HEK293 (cell line): ENCODE measurements at regions not wholly inside any gene's neighbourhood (a gene's known extent, or its start where the extent isn't known, plus 50 kb on each side); places are given as distances from the start of the nearest gene placed in this dataset.

ENCODE experiments used
- ATF2 ChIP-seq: fragments of 450-650 bp; formaldehyde crosslinking; IDR thresholded peaks from 2 replicates; pipeline ENCODE4 v1.5.1; 2016; ENCODE audit warnings: missing biosample characterization, missing genetic modification characterization, low read depth
- BCL6B ChIP-seq: fragments of 450-650 bp; formaldehyde crosslinking; IDR thresholded peaks from 2 replicates; pipeline ENCODE4 v1.5.1; 2017; ENCODE audit warnings: missing biosample characterization, missing genetic modification characterization
- CTCF ChIP-seq: fragments of 450-650 bp; formaldehyde crosslinking; IDR thresholded peaks from 2 replicates; pipeline ENCODE4 v1.5.1; 2016; ENCODE audit warnings: missing biosample characterization, missing genetic modification characterization
- KLF1 ChIP-seq: fragments of 450-650 bp; formaldehyde crosslinking; IDR thresholded peaks from 2 replicates; pipeline ENCODE4 v1.5.1; 2016; ENCODE audit warnings: missing biosample characterization, missing genetic modification characterization
- KLF16 ChIP-seq: fragments of 450-650 bp; formaldehyde crosslinking; IDR thresholded peaks from 2 replicates; pipeline ENCODE4 v1.5.1; 2017; ENCODE audit warnings: missing biosample characterization, missing genetic modification characterization
- KLF9 ChIP-seq: fragments of 450-650 bp; formaldehyde crosslinking; IDR thresholded peaks from 2 replicates; pipeline ENCODE4 v1.5.1; 2016; ENCODE audit warnings: missing biosample characterization, missing genetic modification characterization, low read depth
- MEIS1 ChIP-seq: sonication (generic); formaldehyde crosslinking; IDR thresholded peaks from 2 replicates; pipeline ENCODE4 v1.8.1; 2022; ENCODE audit warnings: missing genetic modification reagents, mild to moderate bottlenecking, borderline replicate concordance
- REST ChIP-seq: fragments of 450-650 bp; formaldehyde crosslinking; IDR thresholded peaks from 2 replicates; pipeline ENCODE4 v1.5.1; 2016; ENCODE audit warnings: missing biosample characterization, missing genetic modification characterization
- WT1 ChIP-seq: fragments of 450-650 bp; formaldehyde crosslinking; IDR thresholded peaks from 2 replicates; pipeline ENCODE4 v1.5.1; 2016; ENCODE audit warnings: missing biosample characterization, missing genetic modification characterization
- YY1 ChIP-seq: fragments of 450-650 bp; formaldehyde crosslinking; IDR thresholded peaks from 2 replicates; pipeline ENCODE4 v1.5.1; 2018; ENCODE audit warnings: missing biosample characterization, missing genetic modification characterization
- ZNF514 ChIP-seq: fragments of 450-650 bp; formaldehyde crosslinking; IDR thresholded peaks from 2 replicates; pipeline ENCODE4 v1.5.1; 2016; ENCODE audit warnings: missing biosample characterization, missing genetic modification characterization
- ZNF639 ChIP-seq: fragments of 450-650 bp; formaldehyde crosslinking; IDR thresholded peaks from 2 replicates; pipeline ENCODE4 v1.5.1; 2016; ENCODE audit warnings: missing biosample characterization, missing genetic modification characterization

- TF ChIP-seq YY1 (no peak), CTCF (tag by site-specific recombination) (no peak), REST (tag by site-specific recombination) (no peak), MEIS1 (CRISPR knock-in tag) (no peak), WT1 (tag by site-specific recombination) (no peak), ZNF639 (tag by site-specific recombination) (no peak), ATF2 (no peak), KLF1 (no peak), ZNF514 (tag by site-specific recombination) (no peak), BCL6B (tag by site-specific recombination) (no peak), KLF9 (tag by site-specific recombination) (no peak), KLF16 (no peak)
Measured at GRCh38 chr12:24113701-24114100, 164.2 kb upstream of the SOX5 start.
